Right kidney (tissue), 1 donor: ENCODE measurements at regions not wholly inside any gene's neighbourhood (a gene's known extent, or its start where the extent isn't known, plus 50 kb on each side); places are given as distances from the start of the nearest gene placed in this dataset.
A peak's percentile ranks its signal among the peaks of the same experiment; 100 is the strongest.

ENCODE experiments used
- DNase-seq: peaks from one replicate; pipeline ENCODE4 v3.0.0-alpha.2; 2016

DNA sequence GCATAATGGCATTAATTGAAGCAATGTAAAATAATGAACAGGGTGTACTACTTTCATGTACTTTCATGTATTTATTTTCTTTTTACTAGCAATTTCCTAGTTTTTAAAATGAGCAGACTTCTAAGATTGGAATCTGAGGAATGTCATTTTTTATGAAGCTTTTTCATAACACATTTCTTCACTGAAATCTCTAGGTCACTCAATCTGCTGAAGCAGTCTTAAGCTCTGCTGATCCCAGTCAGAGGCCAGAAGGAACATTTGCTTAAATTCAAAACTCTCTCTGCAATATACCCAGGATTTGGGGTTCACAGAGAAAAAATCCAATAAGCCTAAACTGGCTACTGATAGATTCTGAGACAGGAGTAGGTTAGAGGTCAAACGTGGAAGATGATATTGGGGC lies 73.6 kb upstream of the CNTN1 start:
- no peak for DNase-seq

DNA sequence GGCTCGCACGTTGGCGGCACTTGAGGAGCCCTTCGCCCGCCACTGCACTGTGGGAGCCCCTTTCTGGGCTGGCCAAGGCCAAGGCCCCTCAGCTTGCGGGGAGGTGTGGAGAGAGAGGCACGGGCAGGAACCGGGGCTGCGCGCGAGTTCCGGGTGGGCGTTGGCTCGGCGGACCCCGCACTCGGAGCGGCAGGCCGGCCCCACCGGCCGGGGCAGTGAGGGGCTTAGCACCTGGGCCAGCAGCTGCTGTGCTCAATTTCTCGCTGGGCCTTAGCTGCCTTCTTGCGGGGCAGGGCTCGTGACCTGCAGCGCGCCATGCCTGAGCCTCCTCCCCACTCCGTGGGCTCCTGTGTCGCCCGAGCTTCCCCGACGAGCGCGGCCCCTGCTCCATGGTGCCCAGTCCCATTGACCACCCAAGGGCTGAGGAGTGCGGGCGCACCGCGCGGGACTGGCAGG lies 71.6 kb upstream of the CNTN1 start:
- DNase-seq, result no peak

DNA sequence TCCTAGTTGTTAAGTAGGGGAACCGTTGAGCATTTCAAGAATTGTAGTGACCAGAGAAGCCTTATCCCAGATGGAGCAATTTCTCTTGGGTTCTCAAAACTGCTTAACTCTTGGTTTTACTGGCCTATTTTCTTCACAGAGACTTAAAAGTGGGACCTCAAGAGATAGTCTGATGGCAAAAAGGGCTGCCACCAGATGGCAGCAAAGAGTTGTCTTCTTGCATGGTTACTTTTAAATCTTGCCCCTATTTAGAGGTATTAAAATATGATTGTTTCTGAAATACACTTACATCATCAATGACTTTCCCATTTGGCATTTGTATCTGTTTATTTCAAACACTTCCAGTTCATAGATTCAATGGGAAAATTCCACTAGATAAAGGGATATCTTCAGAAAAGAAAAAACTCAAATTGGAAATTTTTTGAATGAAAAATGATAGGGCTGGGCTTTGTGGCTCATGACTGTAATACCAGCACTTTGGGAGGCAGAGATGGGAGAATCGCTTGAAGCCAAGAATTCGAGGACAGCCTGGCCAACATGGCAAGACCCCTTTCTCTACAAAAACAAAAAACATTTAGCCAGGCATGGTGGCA lies 69.9 kb upstream of the CNTN1 start:
- peak; percentile 22 for DNase-seq

DNA sequence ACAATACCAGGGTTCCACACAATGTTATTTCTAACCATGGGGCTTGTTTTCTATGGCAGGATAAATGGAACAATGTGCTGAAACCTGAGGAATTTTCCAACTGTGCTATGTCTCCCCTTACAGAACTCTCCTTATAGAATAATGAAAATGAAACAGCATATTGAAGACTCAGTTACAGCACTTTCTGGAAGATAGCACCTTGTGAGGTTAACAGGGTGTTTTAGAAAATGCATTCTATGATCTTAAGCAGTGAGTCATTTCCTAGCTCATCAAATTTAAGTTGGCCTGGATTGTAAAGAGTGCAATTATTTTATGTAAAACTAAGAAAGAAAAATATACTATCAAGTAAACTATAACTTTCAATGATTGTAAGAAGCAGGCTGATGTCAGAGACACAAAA lies 60.1 kb upstream of the CNTN1 start:
- no peak for DNase-seq

DNA sequence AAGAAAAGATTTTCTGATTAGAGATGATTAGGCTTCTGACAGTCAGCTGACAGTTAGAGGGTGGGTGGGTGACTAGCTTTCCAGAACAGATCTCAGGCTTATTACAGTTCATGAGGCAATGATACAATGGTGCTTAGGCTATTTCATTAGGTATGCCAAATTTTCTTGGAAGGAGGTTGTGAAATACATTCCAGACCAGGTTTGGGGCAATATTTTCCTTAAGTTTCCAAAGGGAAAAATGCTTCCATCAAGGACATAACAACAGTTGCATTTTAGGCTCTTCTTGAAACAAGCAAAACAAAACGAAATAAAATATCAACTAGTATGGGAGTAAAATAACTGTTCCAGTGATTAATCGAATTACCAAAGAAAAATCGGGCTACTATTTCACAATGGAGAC lies 59.3 kb upstream of the CNTN1 start:
- no peak for DNase-seq

DNA sequence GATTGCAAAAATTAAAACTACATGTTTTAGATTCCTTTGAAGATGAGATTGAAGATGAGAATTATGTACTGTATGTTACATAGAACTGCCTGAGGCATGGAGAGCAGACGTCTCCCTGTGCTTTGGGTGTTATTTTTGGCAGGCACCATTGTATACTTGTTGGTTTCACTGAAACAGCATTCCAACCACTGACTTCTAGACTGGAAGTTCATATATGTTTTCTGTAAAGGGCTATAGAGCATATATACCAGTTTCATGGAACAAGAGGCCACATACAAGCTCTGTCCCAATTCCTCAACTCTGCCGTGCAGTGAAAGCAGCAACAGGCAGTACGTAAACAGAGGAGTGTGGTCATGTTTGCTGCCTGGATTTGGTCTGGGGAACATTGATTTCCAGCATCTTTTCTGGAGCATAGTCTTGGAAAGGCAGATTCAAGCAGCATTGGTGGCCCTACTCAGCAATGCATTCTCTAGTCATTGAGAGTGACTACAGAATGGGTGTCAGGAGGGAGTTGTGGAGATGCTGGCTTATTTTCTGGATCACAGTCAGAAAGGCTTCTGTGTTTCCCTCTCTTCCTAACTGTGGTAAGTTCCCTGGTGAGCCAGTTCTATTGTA lies 57.6 kb upstream of the CNTN1 start:
- DNase-seq, result peak; percentile 8

DNA sequence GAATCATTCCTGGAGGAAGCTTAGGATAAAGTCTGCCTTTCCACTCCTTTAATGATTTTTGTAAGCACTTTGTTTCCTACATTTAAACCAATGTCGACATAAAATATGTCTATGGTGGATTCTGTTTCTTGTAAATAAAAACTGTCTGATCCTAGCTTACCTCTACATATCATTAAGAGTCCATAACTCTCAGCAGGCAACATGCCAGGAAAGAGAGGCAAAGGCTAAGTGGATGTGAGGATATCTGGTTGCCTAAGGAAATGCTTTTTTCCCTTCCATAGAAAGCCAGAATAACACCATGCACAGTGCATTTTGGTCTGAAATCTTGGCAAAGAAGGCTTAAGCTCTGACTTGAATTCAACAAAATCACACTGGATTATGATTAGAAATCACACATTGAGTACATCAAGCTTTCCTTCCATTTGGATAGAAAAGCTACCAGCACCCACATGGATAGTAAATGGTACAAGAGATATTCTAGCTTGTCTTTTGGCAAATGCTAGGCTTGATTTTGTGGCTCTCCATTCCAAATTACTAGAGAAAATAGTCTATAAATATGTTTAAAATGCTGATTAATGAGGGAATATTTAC lies 57.0 kb upstream of the CNTN1 start:
- DNase-seq, result no peak
